ENCODE measurements at regions not wholly inside any gene's neighbourhood (a gene's known extent, or its start where the extent isn't known, plus 50 kb on each side); places are given as distances from the start of the nearest gene placed in this dataset.

- TF ChIP-seq, protein P1, sequence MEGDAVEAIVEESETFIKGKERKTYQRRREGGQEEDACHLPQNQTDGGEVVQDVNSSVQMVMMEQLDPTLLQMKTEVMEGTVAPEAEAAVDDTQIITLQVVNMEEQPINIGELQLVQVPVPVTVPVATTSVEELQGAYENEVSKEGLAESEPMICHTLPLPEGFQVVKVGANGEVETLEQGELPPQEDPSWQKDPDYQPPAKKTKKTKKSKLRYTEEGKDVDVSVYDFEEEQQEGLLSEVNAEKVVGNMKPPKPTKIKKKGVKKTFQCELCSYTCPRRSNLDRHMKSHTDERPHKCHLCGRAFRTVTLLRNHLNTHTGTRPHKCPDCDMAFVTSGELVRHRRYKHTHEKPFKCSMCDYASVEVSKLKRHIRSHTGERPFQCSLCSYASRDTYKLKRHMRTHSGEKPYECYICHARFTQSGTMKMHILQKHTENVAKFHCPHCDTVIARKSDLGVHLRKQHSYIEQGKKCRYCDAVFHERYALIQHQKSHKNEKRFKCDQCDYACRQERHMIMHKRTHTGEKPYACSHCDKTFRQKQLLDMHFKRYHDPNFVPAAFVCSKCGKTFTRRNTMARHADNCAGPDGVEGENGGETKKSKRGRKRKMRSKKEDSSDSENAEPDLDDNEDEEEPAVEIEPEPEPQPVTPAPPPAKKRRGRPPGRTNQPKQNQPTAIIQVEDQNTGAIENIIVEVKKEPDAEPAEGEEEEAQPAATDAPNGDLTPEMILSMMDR (IDR thresholded peaks at IDR 0.05; ENCODE audit: low read depth, low read length): no peak
- no peak for TF ChIP-seq POLR2A (IDR thresholded peaks at IDR 0.05; ENCODE audit: extremely low read depth, insufficient read length)
- TF ChIP-seq, protein P2, sequence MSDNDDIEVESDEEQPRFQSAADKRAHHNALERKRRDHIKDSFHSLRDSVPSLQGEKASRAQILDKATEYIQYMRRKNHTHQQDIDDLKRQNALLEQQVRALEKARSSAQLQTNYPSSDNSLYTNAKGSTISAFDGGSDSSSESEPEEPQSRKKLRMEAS (IDR thresholded peaks at IDR 0.05; ENCODE audit: low read depth, low read length): no peak
Measured at GRCh38 chr9:88828018-88828417, 163.2 kb upstream of the S1PR3 start.

Data from NB4 (cell line).